GM12874 (cell line): ENCODE measurements at regions not wholly inside any gene's neighbourhood (a gene's known extent, or its start where the extent isn't known, plus 50 kb on each side); places are given as distances from the start of the nearest gene placed in this dataset.

ENCODE experiments used
- CTCF ChIP-seq: IDR thresholded peaks from 2 replicates; pipeline ENCODE4 v1.5.1; 2011; ENCODE audit warnings: low read depth, mild to moderate bottlenecking, control low read depth, low read length, moderate library complexity; ENCODE audit not compliant: insufficient read depth

GRCh38 chr5:2427983-2428382 lies 323.5 kb downstream of the IRX2 start:
- TF ChIP-seq CTCF = no peak

- TF ChIP-seq CTCF = no peak
Measured at GRCh38 chr5:2423634-2424033, 327.8 kb downstream of the IRX2 start.

- TF ChIP-seq CTCF = no peak
Measured at GRCh38 chr5:2417301-2417700, 334.2 kb downstream of the IRX2 start.

GRCh38 chr5:2415678-2416077 lies 335.8 kb downstream of the IRX2 start:
- no peak for TF ChIP-seq CTCF

GRCh38 chr5:2410451-2410850 lies 341.0 kb downstream of the IRX2 start:
- no peak for TF ChIP-seq CTCF

GRCh38 chr5:2403296-2403695 lies 348.2 kb downstream of the IRX2 start:
- TF ChIP-seq CTCF = no peak

- no peak for TF ChIP-seq CTCF
Measured at GRCh38 chr5:2399804-2400203, 351.7 kb downstream of the IRX2 start.

GRCh38 chr5:2399096-2399495 lies 352.4 kb downstream of the IRX2 start:
- no peak for TF ChIP-seq CTCF
